ENCODE measurements at regions not wholly inside any gene's neighbourhood (a gene's known extent, or its start where the extent isn't known, plus 50 kb on each side); places are given as distances from the start of the nearest gene placed in this dataset.

DNA sequence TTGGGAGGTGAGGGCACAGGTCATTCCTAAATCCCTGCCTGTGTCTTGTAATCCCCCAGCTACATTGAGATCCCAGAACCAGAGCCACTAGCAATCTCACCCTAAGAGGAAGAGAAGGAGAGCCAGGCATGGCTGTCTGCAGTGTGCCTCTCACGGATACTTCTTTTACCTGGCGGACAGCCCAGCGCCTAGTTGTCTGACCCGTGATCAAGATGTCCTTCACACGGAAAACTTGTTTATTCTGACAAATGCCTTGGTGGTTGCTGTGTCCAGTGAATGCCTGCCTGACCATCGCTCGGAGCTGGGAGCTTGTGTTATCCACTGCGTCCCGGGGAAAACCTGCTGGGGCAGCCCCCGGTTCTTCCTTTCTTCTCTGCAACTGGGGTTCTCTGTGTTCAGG, 140.5 kb upstream of the WSCD1 start:
- TF ChIP-seq POLR2A (IDR thresholded peaks at IDR 0.05) = no peak
- TF ChIP-seq, protein P1, sequence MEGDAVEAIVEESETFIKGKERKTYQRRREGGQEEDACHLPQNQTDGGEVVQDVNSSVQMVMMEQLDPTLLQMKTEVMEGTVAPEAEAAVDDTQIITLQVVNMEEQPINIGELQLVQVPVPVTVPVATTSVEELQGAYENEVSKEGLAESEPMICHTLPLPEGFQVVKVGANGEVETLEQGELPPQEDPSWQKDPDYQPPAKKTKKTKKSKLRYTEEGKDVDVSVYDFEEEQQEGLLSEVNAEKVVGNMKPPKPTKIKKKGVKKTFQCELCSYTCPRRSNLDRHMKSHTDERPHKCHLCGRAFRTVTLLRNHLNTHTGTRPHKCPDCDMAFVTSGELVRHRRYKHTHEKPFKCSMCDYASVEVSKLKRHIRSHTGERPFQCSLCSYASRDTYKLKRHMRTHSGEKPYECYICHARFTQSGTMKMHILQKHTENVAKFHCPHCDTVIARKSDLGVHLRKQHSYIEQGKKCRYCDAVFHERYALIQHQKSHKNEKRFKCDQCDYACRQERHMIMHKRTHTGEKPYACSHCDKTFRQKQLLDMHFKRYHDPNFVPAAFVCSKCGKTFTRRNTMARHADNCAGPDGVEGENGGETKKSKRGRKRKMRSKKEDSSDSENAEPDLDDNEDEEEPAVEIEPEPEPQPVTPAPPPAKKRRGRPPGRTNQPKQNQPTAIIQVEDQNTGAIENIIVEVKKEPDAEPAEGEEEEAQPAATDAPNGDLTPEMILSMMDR (IDR thresholded peaks at IDR 0.05 in 8 of 11, conservative IDR thresholded peaks at IDR 0.05 in 3 of 11) = no peak

All from spleen (tissue), 7 donors.